ENCODE measurements at regions not wholly inside any gene's neighbourhood (a gene's known extent, or its start where the extent isn't known, plus 50 kb on each side); places are given as distances from the start of the nearest gene placed in this dataset.
"Not testable (repeated sequence)": the region's sequence is repeated elsewhere in the genome, so short reads cannot be mapped to it uniquely, and the experiment has no call there.

- DNase-seq (ENCODE audit: low spot score) (no peak), ATAC-seq (no peak)
- intact Hi-C loops (cut with DNase I): no loop called here
Observed at GRCh38 chr5:125413496-125414274, 667.2 kb upstream of the ZNF608 start.

DNA sequence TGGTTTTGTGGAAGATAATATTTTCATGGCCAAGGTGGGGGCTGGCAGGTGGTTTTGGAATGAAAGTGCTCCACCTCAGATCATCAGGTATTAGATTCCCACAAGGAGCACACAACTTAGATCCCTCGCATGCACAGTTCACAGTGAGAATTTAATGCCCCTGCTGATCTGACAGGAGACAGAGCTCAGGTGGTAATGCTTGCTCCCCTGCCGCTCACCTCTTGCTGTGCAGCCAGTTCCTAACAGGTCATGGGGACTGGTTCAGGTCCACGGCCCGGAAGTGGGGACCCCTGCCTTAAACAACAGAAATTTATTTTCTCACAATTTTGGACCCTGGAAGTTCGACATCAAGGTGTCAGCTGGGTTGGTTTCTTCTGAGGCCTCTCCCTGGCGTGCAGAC, 668.7 kb upstream of the ZNF608 start:
- ATAC-seq (no peak), DNase-seq (ENCODE audit: low spot score) (no peak)
- intact Hi-C loops (cut with DNase I): no loop called here

DNA sequence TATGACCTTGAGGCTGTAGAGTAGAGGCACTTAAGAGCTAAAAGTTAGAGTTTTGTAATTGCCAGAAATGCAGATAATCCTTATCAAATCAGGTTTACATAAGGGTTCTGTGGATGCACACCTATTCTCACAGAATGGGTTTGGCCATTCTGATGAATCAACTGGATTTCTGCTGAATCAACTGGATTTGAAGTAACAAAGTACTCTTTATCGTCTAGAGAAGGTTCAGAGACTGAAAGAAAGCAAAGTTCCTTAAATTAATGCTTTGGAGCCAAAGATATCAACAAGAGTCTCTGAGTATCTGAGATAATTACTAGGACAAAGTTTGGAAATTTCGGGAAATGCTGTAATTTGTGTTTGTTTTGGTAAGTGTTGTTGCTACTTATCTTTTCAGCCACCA, 669.6 kb upstream of the ZNF608 start:
- intact Hi-C loops (cut with DNase I): no loop called here
- no peak for ATAC-seq
- DNase-seq (ENCODE audit: low spot score): no peak

DNA sequence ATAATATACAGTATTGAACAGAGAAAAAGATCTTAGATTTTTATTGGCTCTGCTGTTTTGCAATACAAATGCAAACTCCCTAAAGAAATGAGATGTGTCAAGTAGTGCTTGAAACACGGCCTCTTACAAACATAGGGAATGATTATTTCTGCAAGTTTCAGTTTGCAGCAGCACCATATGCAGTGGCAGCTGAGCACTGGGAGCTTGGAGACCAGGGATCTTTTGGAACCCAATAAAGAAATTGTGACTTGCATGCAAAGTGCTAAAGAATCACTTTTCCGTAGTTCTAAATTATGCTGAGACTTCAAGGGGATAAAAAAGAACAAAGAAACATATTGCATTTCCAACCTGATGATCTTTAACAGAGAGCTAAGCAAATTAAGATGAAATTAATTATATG, 674.6 kb upstream of the ZNF608 start:
- intact Hi-C loops (cut with DNase I): no loop called here
- DNase-seq (ENCODE audit: low spot score) (no peak), ATAC-seq (no peak)

GRCh38 chr5:125422342-125422741, 675.9 kb upstream of the ZNF608 start:
- ATAC-seq (no peak), DNase-seq (ENCODE audit: low spot score) (no peak)
- intact Hi-C loops (cut with DNase I): no loop called here

- intact Hi-C loops (cut with DNase I): no loop called here
- no peak for ATAC-seq
- DNase-seq (ENCODE audit: low spot score): no peak
Observed at GRCh38 chr5:125424402-125425141, 678.1 kb upstream of the ZNF608 start.

- ATAC-seq: no peak
- intact Hi-C loops (cut with DNase I): no loop called here
Observed at GRCh38 chr5:125429498-125429897, 683.1 kb upstream of the ZNF608 start.

DNA sequence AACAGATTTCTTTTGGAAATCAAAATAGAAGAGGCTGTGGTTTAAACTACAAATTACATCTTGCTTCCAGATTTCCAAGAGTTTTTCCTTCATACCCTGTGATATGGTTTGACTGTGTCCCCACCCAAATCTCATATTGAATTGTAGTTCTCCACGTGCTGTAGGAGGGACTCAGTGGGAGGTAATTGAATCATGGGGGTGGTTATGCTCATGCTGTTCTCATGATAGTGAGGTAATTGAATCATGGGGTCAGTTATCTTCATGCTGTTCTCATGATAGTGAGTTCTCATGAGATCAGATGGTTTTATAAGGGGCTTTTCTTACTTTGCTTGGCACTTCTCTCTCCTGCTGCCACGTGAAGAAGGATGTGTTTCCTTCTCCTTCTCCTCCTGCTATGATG, 687.0 kb upstream of the ZNF608 start:
- ATAC-seq: no peak
- intact Hi-C loops (cut with DNase I): no loop called here
- no peak for DNase-seq (ENCODE audit: low spot score)

More at GRCh38 chr5:125429498-125429897, 683.1 kb upstream of the ZNF608 start:
- DNase-seq (ENCODE audit: low spot score): no peak

- intact Hi-C loops (cut with DNase I): no loop called here
- DNase-seq (ENCODE audit: low spot score) (no peak), ATAC-seq (no peak)
Observed at GRCh38 chr5:125439243-125439642, 692.8 kb upstream of the ZNF608 start.

DNA sequence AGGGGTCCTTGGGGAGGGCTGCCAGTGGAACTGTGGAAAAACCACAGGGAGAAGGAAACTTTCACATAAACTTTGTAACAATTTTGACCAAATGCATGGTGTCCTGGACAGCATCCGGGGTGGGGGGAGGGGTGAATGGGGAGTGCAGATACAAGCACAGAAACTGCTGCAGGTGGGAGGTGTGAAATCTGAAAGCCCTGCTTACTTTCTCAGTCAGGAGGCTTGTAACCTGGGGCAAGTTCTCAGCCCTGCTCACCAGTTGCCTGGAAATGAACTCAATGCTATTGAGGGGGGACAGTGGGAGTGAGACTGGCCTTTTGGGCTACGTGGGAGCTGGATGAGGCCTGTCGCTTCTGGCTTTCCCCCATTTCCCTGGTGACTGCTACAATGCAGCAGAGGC, 694.5 kb upstream of the ZNF608 start:
- intact Hi-C loops (cut with DNase I): no loop called here
- no peak for DNase-seq (ENCODE audit: low spot score)

GRCh38 chr5:125446986-125447385, 700.5 kb upstream of the ZNF608 start:
- ATAC-seq (no peak), DNase-seq (ENCODE audit: low spot score) (no peak)
- intact Hi-C loops (cut with DNase I): no loop called here

More for the DNA sequence above, 694.5 kb upstream of the ZNF608 start:
- ATAC-seq: no peak

- ATAC-seq: no peak
- intact Hi-C loops (cut with DNase I): no loop called here
Observed at GRCh38 chr5:125450771-125451170, 704.3 kb upstream of the ZNF608 start.

DNA sequence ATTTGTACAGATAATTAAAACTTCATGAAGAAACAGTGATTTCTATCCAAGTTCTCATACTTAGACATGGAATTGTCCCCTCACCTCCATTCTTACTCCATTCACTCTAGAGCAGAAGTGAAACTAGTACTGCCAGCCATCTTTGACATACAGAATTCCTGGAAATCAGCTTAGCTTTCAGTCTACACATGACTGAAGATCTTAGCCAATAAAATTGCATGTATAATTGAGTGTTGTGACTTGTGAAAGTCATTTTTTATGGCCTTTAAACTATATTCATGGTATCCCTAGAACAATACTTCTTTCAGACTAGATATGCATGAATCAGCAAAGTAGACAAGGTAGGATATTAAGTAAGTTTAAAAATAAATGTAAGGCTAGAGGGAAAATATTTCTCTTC, 705.2 kb upstream of the ZNF608 start:
- no peak for DNase-seq (ENCODE audit: low spot score)
- no peak for ATAC-seq
- intact Hi-C loops (cut with DNase I): no loop called here

More at GRCh38 chr5:125450771-125451170, 704.3 kb upstream of the ZNF608 start:
- no peak for DNase-seq (ENCODE audit: low spot score)

- intact Hi-C loops (cut with DNase I): no loop called here
- ATAC-seq (no peak), DNase-seq (ENCODE audit: low spot score) (no peak)
Observed at GRCh38 chr5:125452991-125453390, 706.6 kb upstream of the ZNF608 start.

DNA sequence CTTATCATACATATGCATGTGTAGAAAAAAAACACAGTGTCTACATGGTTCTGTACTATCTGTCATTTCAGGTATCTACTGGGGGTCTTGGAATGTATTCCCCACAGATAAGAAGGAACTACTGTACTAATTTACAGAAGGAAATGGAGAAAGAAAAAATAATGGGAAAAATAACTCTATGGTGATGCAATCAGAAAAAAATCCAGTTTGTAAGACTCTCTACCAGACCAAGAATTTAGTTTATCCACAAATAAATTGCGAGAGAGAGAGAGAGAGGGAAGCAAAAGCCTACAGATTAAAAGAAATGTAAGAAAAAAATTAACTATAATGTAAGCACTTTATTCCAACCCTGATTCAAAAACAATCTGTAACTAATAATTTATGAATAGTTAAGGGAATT, 708.6 kb upstream of the ZNF608 start:
- DNase-seq (ENCODE audit: low spot score) (no peak), ATAC-seq (no peak)
- intact Hi-C loops (cut with DNase I): no loop called here

GRCh38 chr5:125456005-125456404, 709.6 kb upstream of the ZNF608 start:
- intact Hi-C loops (cut with DNase I): loop anchor here (2.0 kb wide), 1 partner anchor 39 kb away; no protein-coding TSS in a partner anchor

GRCh38 chr5:125457617-125458016, 711.2 kb upstream of the ZNF608 start:
- DNase-seq (ENCODE audit: low spot score) (no peak), ATAC-seq (no peak)
- intact Hi-C loops (cut with DNase I): loop anchor here (2.0 kb wide), 1 partner anchor 37 kb away; no protein-coding TSS in a partner anchor

More at GRCh38 chr5:125456005-125456404, 709.6 kb upstream of the ZNF608 start:
- not testable (repeated sequence) for ATAC-seq; DNase-seq (ENCODE audit: low spot score)

- ATAC-seq; intact Hi-C loops (cut with DNase I); DNase-seq (ENCODE audit: low spot score): not testable (repeated sequence)
Observed at GRCh38 chr5:125458949-125459348, 712.5 kb upstream of the ZNF608 start.

DNA sequence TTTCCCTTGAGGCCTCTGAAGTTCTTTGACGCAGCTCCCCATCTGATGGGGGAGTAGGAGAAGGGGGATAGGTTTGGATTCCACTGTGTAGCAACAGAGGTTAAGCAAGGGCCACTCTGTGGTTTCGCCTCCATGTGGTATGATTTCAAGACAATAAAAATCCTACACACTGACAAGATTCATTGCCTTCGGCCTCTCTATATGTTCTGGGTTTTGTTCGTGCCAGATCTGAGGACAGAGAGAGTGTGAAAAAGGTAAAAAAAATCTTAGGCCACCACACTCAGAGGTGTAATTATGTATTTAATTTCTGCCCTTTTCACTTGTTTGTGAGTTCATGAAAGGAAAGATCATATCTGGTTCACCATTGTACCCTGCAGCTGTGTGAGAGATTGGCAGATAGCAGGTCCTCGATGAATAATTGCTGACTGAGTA, 715.2 kb upstream of the ZNF608 start:
- no peak for ATAC-seq
- DNase-seq (ENCODE audit: low spot score): no peak
- intact Hi-C loops (cut with DNase I): no loop called here

DNA sequence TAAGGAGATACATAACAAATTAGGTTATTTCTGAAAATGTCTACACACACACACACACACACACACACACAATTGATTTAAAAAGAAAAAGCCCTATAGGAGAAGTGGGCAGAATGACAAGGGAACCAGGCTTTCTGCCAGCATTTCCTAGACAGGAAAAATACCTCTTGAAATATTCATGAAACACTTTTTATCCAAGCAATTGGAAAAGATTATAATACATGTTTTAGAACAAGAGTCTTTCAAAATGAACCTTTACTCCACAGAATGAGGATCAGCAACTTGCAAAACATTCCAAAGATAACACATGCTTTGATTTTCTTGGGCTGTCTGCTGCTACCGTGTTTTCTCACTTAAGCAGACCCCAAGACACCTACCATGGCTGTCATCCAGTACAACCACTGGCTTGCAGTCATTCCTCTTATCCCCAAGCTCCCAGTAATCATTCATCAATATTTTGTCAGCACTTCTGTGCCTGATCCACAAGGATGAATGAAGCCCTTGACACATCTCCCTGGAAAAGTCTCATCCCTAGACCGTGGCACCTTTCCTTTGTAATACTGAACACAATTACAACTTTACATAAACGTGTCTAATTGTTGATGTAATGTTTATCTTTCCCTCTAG, 717.1 kb upstream of the ZNF608 start:
- intact Hi-C loops (cut with DNase I): no loop called here
- no peak for ATAC-seq
- no peak for DNase-seq (ENCODE audit: low spot score)
